Sigmoid colon (tissue), 6 donors: ENCODE measurements at regions not wholly inside any gene's neighbourhood (a gene's known extent, or its start where the extent isn't known, plus 50 kb on each side); places are given as distances from the start of the nearest gene placed in this dataset.
A peak's percentile ranks its signal among the peaks of the same experiment; 100 is the strongest.

ENCODE experiments used
- DNase-seq: peaks from one replicate; pipeline ENCODE4 v3.0.0-alpha.2; 2019
- H3K27ac ChIP-seq, 4 donors: fragments of 200-600 bp; sonication (generic); one replicate each; pipeline ENCODE4 v1.5.1; 2016 to 2019; ENCODE audit warnings: mild to moderate bottlenecking in 1 of 4
- H3K27me3 ChIP-seq, 3 donors: fragments of 200-600 bp; sonication (generic); one replicate each; pipeline ENCODE4 v1.5.1; 2019; ENCODE audit warnings: mild to moderate bottlenecking in 1 of 3
- H3K36me3 ChIP-seq, 4 donors: fragments of 200-600 bp; sonication (generic); one replicate each; pipeline ENCODE4 v1.5.1; 2016 to 2019
- H3K4me1 ChIP-seq, 4 donors: fragments of 200-600 bp; sonication (generic); one replicate each; pipeline ENCODE4 v1.5.1; 2017 to 2019
- H3K4me3 ChIP-seq, 4 donors: fragments of 200-600 bp; sonication (generic); one replicate each; pipeline ENCODE4 v1.5.1; 2017 to 2019; ENCODE audit warnings: mild to moderate bottlenecking in 2 of 4, moderate library complexity in 1 of 4
- H3K9me3 ChIP-seq, 4 donors: fragments of 200-600 bp in 3 of 4; sonication (generic) in 3 of 4; one replicate each; pipeline versions ENCODE4 v1.5.1 to v1.6.1; 2013 to 2019
- EP300 ChIP-seq, 4 donors: sonication (generic); formaldehyde crosslinking; IDR thresholded peaks; one replicate each; pipeline ENCODE4 v1.6.1; 2017; ENCODE audit warnings: antibody characterized with exemption in 4 of 4
- POLR2A ChIP-seq, 2 donors: fragments of 450-650 bp; IDR thresholded peaks; one replicate each; pipeline ENCODE4 v1.6.1; 2016; ENCODE audit warnings: antibody characterized with exemption in 2 of 2, mild to moderate bottlenecking in 2 of 2, moderate library complexity in 2 of 2
- POLR2AphosphoS5 ChIP-seq, 4 donors: sonication (generic); formaldehyde crosslinking; IDR thresholded peaks; one replicate each; pipeline ENCODE4 v1.6.1; 2017; ENCODE audit warnings: antibody characterized with exemption in 4 of 4
- WGBS, 2 donors: extraction: QIAGEN DNeasy Blood & Tissue Kit; methylation state at CpG; one replicate each; pipeline ENCODE4 v1.1.7; 2013; 5-methylcytosine and 5-hydroxymethylcytosine counted together
- intact Hi-C: fragments of 100-400 bp; cut with DNase I; formaldehyde crosslinking; loops from one replicate; pipeline ENCODE4 v1.15.1; 2023
- TF ChIP-seq, protein P1 (sequence below), 4 experiments: fragments of 450-650 bp in 3 of 4; fragments of 200-600 bp in 1 of 4; IDR thresholded peaks; one replicate each; pipeline ENCODE4 v1.5.1; 2016 to 2019; ENCODE audit warnings: antibody characterized with exemption in 4 of 4, mild to moderate bottlenecking in 3 of 4, moderate library complexity in 2 of 4
- donor health status: healthy with polysubstance abuse.
- donor health status: healthy.

DNA sequence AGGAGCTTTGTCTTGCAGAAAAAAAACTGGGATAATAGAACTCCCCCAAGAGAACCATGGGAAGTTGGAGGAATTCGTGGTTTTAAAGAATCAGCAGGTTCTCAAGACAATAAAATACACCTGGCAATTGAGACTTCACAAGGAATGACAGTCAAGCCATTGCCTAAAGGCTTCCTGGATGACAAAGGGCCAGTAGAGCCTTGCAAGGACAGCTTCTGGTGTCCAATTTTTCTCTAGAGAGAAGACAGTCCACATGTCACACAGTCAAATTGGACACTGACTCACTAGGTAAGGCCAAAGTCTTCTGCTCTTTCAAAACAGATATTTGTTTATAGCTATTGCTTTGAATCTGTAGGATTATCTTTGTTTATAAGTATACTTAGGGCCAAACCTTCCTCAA is 80.3 kb upstream of the BMP5 start:
- DNase-seq = no peak
- Histone ChIP-seq H3K9me3 (no peaks in the 10 kb centered on the region), H3K27me3 (no peaks in the 10 kb centered on the region), H3K4me1 (peaks cover 0 to 7% (median 2%) of the 10 kb centered on the region in 4 donors), H3K4me3 (no peak overlapping the region), H3K27ac (no peak overlapping the region), H3K36me3 (no peaks in the 10 kb centered on the region)
- TF ChIP-seq POLR2AphosphoS5 (IDR thresholded peaks at IDR 0.05) (no peak), EP300 (IDR thresholded peaks at IDR 0.05) (no peak), POLR2A (IDR thresholded peaks at IDR 0.05) (no peak)
- TF ChIP-seq, protein P1, sequence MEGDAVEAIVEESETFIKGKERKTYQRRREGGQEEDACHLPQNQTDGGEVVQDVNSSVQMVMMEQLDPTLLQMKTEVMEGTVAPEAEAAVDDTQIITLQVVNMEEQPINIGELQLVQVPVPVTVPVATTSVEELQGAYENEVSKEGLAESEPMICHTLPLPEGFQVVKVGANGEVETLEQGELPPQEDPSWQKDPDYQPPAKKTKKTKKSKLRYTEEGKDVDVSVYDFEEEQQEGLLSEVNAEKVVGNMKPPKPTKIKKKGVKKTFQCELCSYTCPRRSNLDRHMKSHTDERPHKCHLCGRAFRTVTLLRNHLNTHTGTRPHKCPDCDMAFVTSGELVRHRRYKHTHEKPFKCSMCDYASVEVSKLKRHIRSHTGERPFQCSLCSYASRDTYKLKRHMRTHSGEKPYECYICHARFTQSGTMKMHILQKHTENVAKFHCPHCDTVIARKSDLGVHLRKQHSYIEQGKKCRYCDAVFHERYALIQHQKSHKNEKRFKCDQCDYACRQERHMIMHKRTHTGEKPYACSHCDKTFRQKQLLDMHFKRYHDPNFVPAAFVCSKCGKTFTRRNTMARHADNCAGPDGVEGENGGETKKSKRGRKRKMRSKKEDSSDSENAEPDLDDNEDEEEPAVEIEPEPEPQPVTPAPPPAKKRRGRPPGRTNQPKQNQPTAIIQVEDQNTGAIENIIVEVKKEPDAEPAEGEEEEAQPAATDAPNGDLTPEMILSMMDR (IDR thresholded peaks at IDR 0.05) = no peak
- WGBS, 2 donors = 9 to 49% methylated on average over 1 of the region's 1 CpG
- intact Hi-C loops = loop anchor here (10.0 kb wide), 1 partner anchor 681 kb away; no protein-coding TSS in a partner anchor

DNA sequence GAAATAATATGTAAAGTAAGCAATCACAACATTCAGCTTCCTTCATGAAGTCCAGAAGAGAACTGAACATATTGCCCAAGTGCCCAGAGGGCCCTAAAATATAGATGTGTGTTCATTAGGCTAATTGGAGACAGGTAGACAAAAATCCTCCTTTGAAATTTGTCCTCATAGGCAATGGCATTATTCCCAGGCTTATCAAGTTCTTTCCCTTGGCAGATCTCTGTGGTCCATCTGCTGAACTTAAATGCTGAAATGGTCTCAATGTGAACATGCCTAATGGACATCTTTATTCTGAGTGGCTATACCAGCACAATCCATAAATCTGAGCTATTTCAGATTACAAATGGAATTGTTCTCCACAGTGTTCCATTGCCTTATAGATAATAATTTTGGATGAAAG is 79.0 kb upstream of the BMP5 start:
- intact Hi-C loops = loop anchor here (10.0 kb wide), 1 partner anchor 680 kb away; no protein-coding TSS in a partner anchor
- Histone ChIP-seq H3K4me3 (no peak overlapping the region), H3K27ac (no peak overlapping the region), H3K36me3 (no peaks in the 10 kb centered on the region), H3K9me3 (no peaks in the 10 kb centered on the region), H3K27me3 (no peaks in the 10 kb centered on the region), H3K4me1 (peaks cover 0 to 7% (median 2%) of the 10 kb centered on the region in 4 donors)
- no peak for DNase-seq
- no peak for TF ChIP-seq POLR2A (IDR thresholded peaks at IDR 0.05)
- TF ChIP-seq EP300 (IDR thresholded peaks at IDR 0.05) = no peak
- TF ChIP-seq, protein P1 (IDR thresholded peaks at IDR 0.05) = no peak
- no peak for TF ChIP-seq POLR2AphosphoS5 (IDR thresholded peaks at IDR 0.05)

DNA sequence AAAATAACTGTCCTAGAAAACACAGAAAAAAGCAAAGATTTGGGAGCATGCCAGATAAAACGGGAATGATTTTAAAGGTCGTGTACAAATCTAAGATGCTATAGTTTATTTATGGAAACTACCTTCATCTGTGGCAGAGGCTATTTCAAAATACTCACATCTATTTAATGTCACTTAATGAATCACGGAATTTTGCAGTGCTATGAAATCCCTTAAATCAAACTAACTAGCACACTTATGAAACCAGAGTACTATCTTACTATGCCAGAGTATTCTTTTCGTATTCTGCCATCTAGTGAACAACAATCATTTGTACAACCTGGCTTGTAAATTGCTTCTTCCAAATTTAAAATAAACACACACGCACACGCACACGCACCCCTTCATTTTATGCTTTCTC is 77.9 kb upstream of the BMP5 start:
- H3K27me3 ChIP-seq = no peaks in the 10 kb centered on the region
- peak overlapping the region in 1 of 4 donors; percentile 3 for H3K4me3 ChIP-seq
- intact Hi-C loops = loop anchor here (1.0 to 10.0 kb wide), 2 partner anchors 508 to 679 kb away; no protein-coding TSS in a partner anchor
- no peaks in the 10 kb centered on the region for H3K9me3 ChIP-seq
- no peaks in the 10 kb centered on the region for H3K36me3 ChIP-seq
- WGBS, 2 donors = 13 to 57% methylated on average over 7 of the region's 7 CpGs
- no peak for TF ChIP-seq EP300 (IDR thresholded peaks at IDR 0.05)
- TF ChIP-seq, protein P1 (IDR thresholded peaks at IDR 0.05) = peak; percentile 13 to 45 (median 34)
- no peak for DNase-seq
- H3K27ac ChIP-seq = no peak overlapping the region
- peaks cover 0 to 7% (median 2%) of the 10 kb centered on the region in 4 donors for H3K4me1 ChIP-seq

- intact Hi-C loops = loop anchor here (10.0 kb wide), 1 partner anchor 675 kb away; no protein-coding TSS in a partner anchor
- Histone ChIP-seq H3K27ac (no peak overlapping the region), H3K4me3 (no peak overlapping the region), H3K27me3 (no peaks in the 10 kb centered on the region), H3K9me3 (no peaks in the 10 kb centered on the region), H3K36me3 (no peaks in the 10 kb centered on the region), H3K4me1 (peaks cover 0 to 7% (median 2%) of the 10 kb centered on the region in 4 donors)
- WGBS, 2 donors = 92 to 94% methylated on average over 26 of the region's 26 CpGs
- TF ChIP-seq, protein P1 (IDR thresholded peaks at IDR 0.05) = no peak
- no peak for TF ChIP-seq POLR2A (IDR thresholded peaks at IDR 0.05)
- TF ChIP-seq POLR2AphosphoS5 (IDR thresholded peaks at IDR 0.05) = no peak
- no peak for TF ChIP-seq EP300 (IDR thresholded peaks at IDR 0.05)
- no peak for DNase-seq
Measured at GRCh38 chr6:55950071-55950814, 74.9 kb upstream of the BMP5 start.
